ENCODE measurements at regions not wholly inside any gene's neighbourhood (a gene's known extent, or its start where the extent isn't known, plus 50 kb on each side); places are given as distances from the start of the nearest gene placed in this dataset.

- no peaks in the 10 kb centered on the region for H3K36me3 ChIP-seq (ENCODE audit: control insufficient read depth, insufficient read depth, low read length)
- H3K9me3 ChIP-seq (ENCODE audit: control insufficient read depth, low read length): no peaks in the 10 kb centered on the region
- H3K4me3 ChIP-seq (ENCODE audit: insufficient read depth, low read depth, low read length): no peak overlapping the region
- H3K27me3 ChIP-seq (ENCODE audit: control insufficient read depth, insufficient read depth, low read length, poor library complexity, severe bottlenecking): no peaks in the 10 kb centered on the region
- no peaks in the 10 kb centered on the region for H3K4me1 ChIP-seq (ENCODE audit: control insufficient read depth, insufficient read depth, low read length)
- WGBS, 2 experiments: 86% methylated on average over 2 of the region's 2 CpGs
- H3K27ac ChIP-seq (ENCODE audit: insufficient read depth, low read depth, low read length, poor library complexity, severe bottlenecking): no peak overlapping the region
Measured at GRCh38 chr2:19731515-19731914, 170.3 kb downstream of the TTC32 start.

GRCh38 chr2:19731037-19731436 is 170.7 kb downstream of the TTC32 start:
- no peaks in the 10 kb centered on the region for H3K36me3 ChIP-seq (ENCODE audit: control insufficient read depth, insufficient read depth, low read length)
- H3K27me3 ChIP-seq (ENCODE audit: control insufficient read depth, insufficient read depth, low read length, poor library complexity, severe bottlenecking): no peaks in the 10 kb centered on the region
- no peaks in the 10 kb centered on the region for H3K4me1 ChIP-seq (ENCODE audit: control insufficient read depth, insufficient read depth, low read length)
- H3K27ac ChIP-seq (ENCODE audit: insufficient read depth, low read depth, low read length, poor library complexity, severe bottlenecking): no peak overlapping the region
- no peaks in the 10 kb centered on the region for H3K9me3 ChIP-seq (ENCODE audit: control insufficient read depth, low read length)
- 88 to 98% methylated on average over 2 to 3 of the region's 3 CpGs for WGBS, 2 experiments
- no peak overlapping the region for H3K4me3 ChIP-seq (ENCODE audit: insufficient read depth, low read depth, low read length)

GRCh38 chr2:19728125-19728524 is 173.7 kb downstream of the TTC32 start:
- H3K4me3 ChIP-seq (ENCODE audit: insufficient read depth, low read depth, low read length): no peak overlapping the region
- H3K27ac ChIP-seq (ENCODE audit: insufficient read depth, low read depth, low read length, poor library complexity, severe bottlenecking): no peak overlapping the region
- H3K36me3 ChIP-seq (ENCODE audit: control insufficient read depth, insufficient read depth, low read length): no peaks in the 10 kb centered on the region
- no peaks in the 10 kb centered on the region for H3K27me3 ChIP-seq (ENCODE audit: control insufficient read depth, insufficient read depth, low read length, poor library complexity, severe bottlenecking)
- H3K4me1 ChIP-seq (ENCODE audit: control insufficient read depth, insufficient read depth, low read length): no peaks in the 10 kb centered on the region
- no peaks in the 10 kb centered on the region for H3K9me3 ChIP-seq (ENCODE audit: control insufficient read depth, low read length)
- 89 to 92% methylated on average over 8 of the region's 8 CpGs for WGBS, 2 experiments

- no peak overlapping the region for H3K27ac ChIP-seq (ENCODE audit: insufficient read depth, low read depth, low read length, poor library complexity, severe bottlenecking)
- 83 to 89% methylated on average over 4 of the region's 4 CpGs for WGBS, 2 experiments
Measured at GRCh38 chr2:19725392-19725791, 176.4 kb downstream of the TTC32 start.

GRCh38 chr2:19723021-19723420 is 178.8 kb downstream of the TTC32 start:
- WGBS, 2 experiments: 93% methylated on average over 7 of the region's 7 CpGs
- no peaks in the 10 kb centered on the region for H3K9me3 ChIP-seq (ENCODE audit: control insufficient read depth, low read length)

More at GRCh38 chr2:19725392-19725791, 176.4 kb downstream of the TTC32 start:
- H3K4me3 ChIP-seq (ENCODE audit: insufficient read depth, low read depth, low read length): no peak overlapping the region
- no peaks in the 10 kb centered on the region for H3K4me1 ChIP-seq (ENCODE audit: control insufficient read depth, insufficient read depth, low read length)
- no peaks in the 10 kb centered on the region for H3K27me3 ChIP-seq (ENCODE audit: control insufficient read depth, insufficient read depth, low read length, poor library complexity, severe bottlenecking)
- H3K36me3 ChIP-seq (ENCODE audit: control insufficient read depth, insufficient read depth, low read length): no peaks in the 10 kb centered on the region
- no peaks in the 10 kb centered on the region for H3K9me3 ChIP-seq (ENCODE audit: control insufficient read depth, low read length)

GRCh38 chr2:19722531-19722971 is 179.2 kb downstream of the TTC32 start:
- WGBS, 2 experiments: 88 to 95% methylated on average over 3 of the region's 3 CpGs
- Histone ChIP-seq H3K27ac (ENCODE audit: insufficient read depth, low read depth, low read length, poor library complexity, severe bottlenecking) (no peak overlapping the region), H3K4me1 (ENCODE audit: control insufficient read depth, insufficient read depth, low read length) (no peaks in the 10 kb centered on the region), H3K9me3 (ENCODE audit: control insufficient read depth, low read length) (no peaks in the 10 kb centered on the region), H3K4me3 (ENCODE audit: insufficient read depth, low read depth, low read length) (no peak overlapping the region), H3K27me3 (ENCODE audit: control insufficient read depth, insufficient read depth, low read length, poor library complexity, severe bottlenecking) (no peaks in the 10 kb centered on the region), H3K36me3 (ENCODE audit: control insufficient read depth, insufficient read depth, low read length) (no peaks in the 10 kb centered on the region)

More at GRCh38 chr2:19723021-19723420, 178.8 kb downstream of the TTC32 start:
- Histone ChIP-seq H3K27ac (ENCODE audit: insufficient read depth, low read depth, low read length, poor library complexity, severe bottlenecking) (no peak overlapping the region), H3K4me3 (ENCODE audit: insufficient read depth, low read depth, low read length) (no peak overlapping the region), H3K36me3 (ENCODE audit: control insufficient read depth, insufficient read depth, low read length) (no peaks in the 10 kb centered on the region), H3K27me3 (ENCODE audit: control insufficient read depth, insufficient read depth, low read length, poor library complexity, severe bottlenecking) (no peaks in the 10 kb centered on the region), H3K4me1 (ENCODE audit: control insufficient read depth, insufficient read depth, low read length) (no peaks in the 10 kb centered on the region)

GRCh38 chr2:19720306-19720705 is 181.5 kb downstream of the TTC32 start:
- Histone ChIP-seq H3K27me3 (ENCODE audit: control insufficient read depth, insufficient read depth, low read length, poor library complexity, severe bottlenecking) (no peaks in the 10 kb centered on the region), H3K4me3 (ENCODE audit: insufficient read depth, low read depth, low read length) (no peak overlapping the region), H3K27ac (ENCODE audit: insufficient read depth, low read depth, low read length, poor library complexity, severe bottlenecking) (no peak overlapping the region), H3K4me1 (ENCODE audit: control insufficient read depth, insufficient read depth, low read length) (no peaks in the 10 kb centered on the region), H3K36me3 (ENCODE audit: control insufficient read depth, insufficient read depth, low read length) (no peaks in the 10 kb centered on the region), H3K9me3 (ENCODE audit: control insufficient read depth, low read length) (no peaks in the 10 kb centered on the region)
- WGBS, 2 experiments: 91 to 93% methylated on average over 5 of the region's 5 CpGs

GRCh38 chr2:19719540-19719939 is 182.2 kb downstream of the TTC32 start:
- no peak overlapping the region for H3K4me3 ChIP-seq (ENCODE audit: insufficient read depth, low read depth, low read length)
- no peaks in the 10 kb centered on the region for H3K9me3 ChIP-seq (ENCODE audit: control insufficient read depth, low read length)
- H3K27ac ChIP-seq (ENCODE audit: insufficient read depth, low read depth, low read length, poor library complexity, severe bottlenecking): no peak overlapping the region
- 89 to 93% methylated on average over 5 of the region's 5 CpGs for WGBS, 2 experiments
- H3K27me3 ChIP-seq (ENCODE audit: control insufficient read depth, insufficient read depth, low read length, poor library complexity, severe bottlenecking): no peaks in the 10 kb centered on the region
- H3K4me1 ChIP-seq (ENCODE audit: control insufficient read depth, insufficient read depth, low read length): no peaks in the 10 kb centered on the region
- no peaks in the 10 kb centered on the region for H3K36me3 ChIP-seq (ENCODE audit: control insufficient read depth, insufficient read depth, low read length)

- Histone ChIP-seq H3K9me3 (ENCODE audit: control insufficient read depth, low read length) (no peaks in the 10 kb centered on the region), H3K4me3 (ENCODE audit: insufficient read depth, low read depth, low read length) (no peak overlapping the region), H3K27ac (ENCODE audit: insufficient read depth, low read depth, low read length, poor library complexity, severe bottlenecking) (no peak overlapping the region), H3K27me3 (ENCODE audit: control insufficient read depth, insufficient read depth, low read length, poor library complexity, severe bottlenecking) (no peaks in the 10 kb centered on the region), H3K4me1 (ENCODE audit: control insufficient read depth, insufficient read depth, low read length) (no peaks in the 10 kb centered on the region), H3K36me3 (ENCODE audit: control insufficient read depth, insufficient read depth, low read length) (no peaks in the 10 kb centered on the region)
- 91 to 95% methylated on average over 2 of the region's 2 CpGs for WGBS, 2 experiments
Measured at GRCh38 chr2:19717446-19717845, 184.3 kb downstream of the TTC32 start.

GRCh38 chr2:19714926-19715325 is 186.9 kb downstream of the TTC32 start:
- Histone ChIP-seq H3K27me3 (ENCODE audit: control insufficient read depth, insufficient read depth, low read length, poor library complexity, severe bottlenecking) (no peaks in the 10 kb centered on the region), H3K36me3 (ENCODE audit: control insufficient read depth, insufficient read depth, low read length) (no peaks in the 10 kb centered on the region), H3K4me3 (ENCODE audit: insufficient read depth, low read depth, low read length) (no peak overlapping the region), H3K27ac (ENCODE audit: insufficient read depth, low read depth, low read length, poor library complexity, severe bottlenecking) (no peak overlapping the region), H3K9me3 (ENCODE audit: control insufficient read depth, low read length) (no peaks in the 10 kb centered on the region), H3K4me1 (ENCODE audit: control insufficient read depth, insufficient read depth, low read length) (no peaks in the 10 kb centered on the region)
- WGBS, 2 experiments: 97% methylated on average over 4 of the region's 4 CpGs

- WGBS, 2 experiments: 95 to 98% methylated on average over 4 of the region's 4 CpGs
- Histone ChIP-seq H3K27ac (ENCODE audit: insufficient read depth, low read depth, low read length, poor library complexity, severe bottlenecking) (no peak overlapping the region), H3K4me1 (ENCODE audit: control insufficient read depth, insufficient read depth, low read length) (no peaks in the 10 kb centered on the region), H3K4me3 (ENCODE audit: insufficient read depth, low read depth, low read length) (no peak overlapping the region), H3K27me3 (ENCODE audit: control insufficient read depth, insufficient read depth, low read length, poor library complexity, severe bottlenecking) (no peaks in the 10 kb centered on the region), H3K36me3 (ENCODE audit: control insufficient read depth, insufficient read depth, low read length) (no peaks in the 10 kb centered on the region), H3K9me3 (ENCODE audit: control insufficient read depth, low read length) (no peaks in the 10 kb centered on the region)
Measured at GRCh38 chr2:19712850-19713249, 188.9 kb downstream of the TTC32 start.
